ENCODE measurements at regions not wholly inside any gene's neighbourhood (a gene's known extent, or its start where the extent isn't known, plus 50 kb on each side); places are given as distances from the start of the nearest gene placed in this dataset.
A peak's percentile ranks its signal among the peaks of the same experiment; 100 is the strongest.

GRCh38 chr9:33687779-33688178 is 107.6 kb upstream of the PRSS3 start:
- no peak for DNase-seq
- ATAC-seq, result no peak
- H3K9me3 ChIP-seq, result no peaks in the 10 kb centered on the region
- H3K36me3 ChIP-seq, result no peaks in the 10 kb centered on the region
- H3K4me1 ChIP-seq, result no peaks in the 10 kb centered on the region
- no peak overlapping the region for H3K27ac ChIP-seq
- no peaks in the 10 kb centered on the region for H3K27me3 ChIP-seq
- no peak overlapping the region for H3K4me3 ChIP-seq
- intact Hi-C loops (cut with DNase I), result no loop called here
- TF ChIP-seq CTCF (IDR thresholded peaks at IDR 0.05), result no peak
- no peak for TF ChIP-seq POLR2A (IDR thresholded peaks at IDR 0.05)
- 19 to 28% (median 21%) methylated on average over 2 of the region's 2 CpGs for WGBS, 4 donors

GRCh38 chr9:33690143-33690933 is 105.0 kb upstream of the PRSS3 start:
- no peak overlapping the region for H3K27ac ChIP-seq
- intact Hi-C loops (cut with DNase I), result no loop called here
- no peaks in the 10 kb centered on the region for H3K27me3 ChIP-seq
- no peak for TF ChIP-seq POLR2A (IDR thresholded peaks at IDR 0.05)
- no peak for TF ChIP-seq CTCF (IDR thresholded peaks at IDR 0.05)
- ATAC-seq (no peak), DNase-seq (no peak)
- H3K36me3 ChIP-seq, result no peaks in the 10 kb centered on the region
- H3K4me1 ChIP-seq, result no peaks in the 10 kb centered on the region
- H3K4me3 ChIP-seq, result no peak overlapping the region
- WGBS, 4 donors, result 64 to 78% (median 75%) methylated on average over 2 of the region's 2 CpGs
- no peaks in the 10 kb centered on the region for H3K9me3 ChIP-seq

GRCh38 chr9:33695299-33695698 is 100.1 kb upstream of the PRSS3 start:
- Histone ChIP-seq H3K4me1 (no peaks in the 10 kb centered on the region), H3K27me3 (no peaks in the 10 kb centered on the region), H3K27ac (no peak overlapping the region), H3K9me3 (no peaks in the 10 kb centered on the region), H3K4me3 (no peak overlapping the region), H3K36me3 (no peaks in the 10 kb centered on the region)
- DNase-seq (no peak), ATAC-seq (peak in 2 of 4 donors; percentile 29 to 66)
- 43 to 70% (median 66%) methylated on average over 2 of the region's 2 CpGs for WGBS, 4 donors
- intact Hi-C loops (cut with DNase I), result no loop called here
- TF ChIP-seq CTCF (IDR thresholded peaks at IDR 0.05) (no peak), POLR2A (IDR thresholded peaks at IDR 0.05) (no peak)

- ATAC-seq, result no peak
- Histone ChIP-seq H3K27ac (no peak overlapping the region), H3K4me3 (no peak overlapping the region), H3K36me3 (no peaks in the 10 kb centered on the region), H3K4me1 (no peaks in the 10 kb centered on the region), H3K27me3 (no peaks in the 10 kb centered on the region), H3K9me3 (no peaks in the 10 kb centered on the region)
- intact Hi-C loops (cut with DNase I), result no loop called here
- WGBS, 4 donors, result 93 to 98% (median 94%) methylated on average over 3 of the region's 3 CpGs
- no peak for DNase-seq
- no peak for TF ChIP-seq POLR2A (IDR thresholded peaks at IDR 0.05)
- no peak for TF ChIP-seq CTCF (IDR thresholded peaks at IDR 0.05)
Measured at GRCh38 chr9:33695856-33696255, 99.5 kb upstream of the PRSS3 start.

Data from heart left ventricle (tissue), 16 donors.